Naive thymus-derived CD4-positive, alpha-beta T cell (primary cell): ENCODE measurements at regions not wholly inside any gene's neighbourhood (a gene's known extent, or its start where the extent isn't known, plus 50 kb on each side); places are given as distances from the start of the nearest gene placed in this dataset.

Experiments
- ATAC-seq: fragments of 150-1000 bp; cut with Tn5 transposase; 2 replicates; pipeline ENCODE4 v1.10.0; 2021; ENCODE audit warnings: mild to moderate bottlenecking, moderate library complexity
- CTCF ChIA-PET: fragments of 350-600 bp; sonication (Branson Sonifier 250); formaldehyde crosslinking; loops from one replicate; lab custom pipeline; 2021; ENCODE audit warnings: antibody characterized with exemption; lab: Charles Lee
- POLR2A ChIA-PET: fragments of 350-600 bp; sonication (Branson Sonifier 250); formaldehyde crosslinking; loops from one replicate; lab custom pipeline; 2021; ENCODE audit warnings: antibody characterized with exemption, inconsistent platforms; lab: Charles Lee
- DNase-seq, 9 donors: peaks; one replicate each; pipeline versions ENCODE4 v3.0.0 to v3.0.0-alpha.2; 2020 to 2022; ENCODE audit warnings: mixed read lengths in 1 of 9
- H3K27ac ChIP-seq: one replicate; pipeline ENCODE4 v1.7.0; 2013; ENCODE audit warnings: mild to moderate bottlenecking, low read depth, low read length, moderate library complexity
- H3K27me3 ChIP-seq, 2 donors: one replicate each; pipeline ENCODE4 v1.7.0; 2013; ENCODE audit warnings: low read length in 2 of 2, mild to moderate bottlenecking in 2 of 2, moderate library complexity in 2 of 2; ENCODE audit not compliant: control insufficient read depth in 2 of 2, insufficient read depth in 2 of 2
- H3K36me3 ChIP-seq, 3 experiments: 1 replicate in 2 of 3; 2 replicates in 1 of 3; pipeline ENCODE4 v1.7.0; 2013; ENCODE audit warnings: low read length in 3 of 3, mild to moderate bottlenecking in 3 of 3, moderate library complexity in 1 of 3; ENCODE audit not compliant: insufficient read depth in 3 of 3, control insufficient read depth in 2 of 3
- H3K4me1 ChIP-seq, 2 donors: one replicate each; pipeline ENCODE4 v1.7.0; 2013; ENCODE audit warnings: low read length in 2 of 2, mild to moderate bottlenecking in 2 of 2, moderate library complexity in 1 of 2; ENCODE audit not compliant: control insufficient read depth in 2 of 2, insufficient read depth in 2 of 2
- H3K4me3 ChIP-seq: 2 replicates; pipeline ENCODE4 v1.7.0; 2013; ENCODE audit warnings: mild to moderate bottlenecking, low read length
- H3K9me3 ChIP-seq, 3 experiments: 1 replicate in 2 of 3; 2 replicates in 1 of 3; pipeline ENCODE4 v1.7.0; 2013; ENCODE audit warnings: low read length in 3 of 3; ENCODE audit not compliant: control insufficient read depth in 2 of 3
- H3K27ac Mint-ChIP-seq, 9 donors: one replicate each; pipeline ENCODE4 v1.8.0; 2020 to 2022; ENCODE audit warnings: mixed read lengths in 9 of 9, mild to moderate bottlenecking in 8 of 9, moderate library complexity in 5 of 9, inconsistent platforms in 2 of 9
- H3K27me3 Mint-ChIP-seq, 5 donors: one replicate each; pipeline ENCODE4 v1.8.0; 2021 to 2022; ENCODE audit warnings: mixed read lengths in 5 of 5, mild to moderate bottlenecking in 1 of 5
- H3K36me3 Mint-ChIP-seq, 5 donors: one replicate each; pipeline ENCODE4 v1.8.0; 2020 to 2022; ENCODE audit warnings: mixed read lengths in 5 of 5, mild to moderate bottlenecking in 3 of 5, inconsistent platforms in 1 of 5
- H3K4me1 Mint-ChIP-seq, 7 donors: one replicate each; pipeline ENCODE4 v1.8.0; 2020 to 2022; ENCODE audit warnings: mixed read lengths in 7 of 7, mild to moderate bottlenecking in 3 of 7, inconsistent platforms in 1 of 7
- H3K4me3 Mint-ChIP-seq, 10 donors: one replicate each; pipeline ENCODE4 v1.8.0; 2020 to 2022; ENCODE audit warnings: mild to moderate bottlenecking in 10 of 10, mixed read lengths in 10 of 10, moderate library complexity in 6 of 10, inconsistent platforms in 2 of 10
- H3K9me3 Mint-ChIP-seq, 11 donors: one replicate each; pipeline ENCODE4 v1.8.0; 2020 to 2022; ENCODE audit warnings: mixed read lengths in 11 of 11, mild to moderate bottlenecking in 4 of 11, inconsistent platforms in 1 of 11, moderate library complexity in 1 of 11
- intact Hi-C, 2 donors: fragments of 100-400 bp; cut with micrococcal nuclease; formaldehyde crosslinking; loops; one replicate each; pipeline ENCODE4 v1.15.1; 2023

GRCh38 chr7:112969946-112970345 is 116.7 kb downstream of the GPR85 start:
- Mint-ChIP-seq H3K4me1 (no peaks in the 10 kb centered on the region), H3K4me3 (no peak overlapping the region), H3K27me3 (peaks cover 2 to 37% (median 29%) of the 10 kb centered on the region in 5 donors), H3K9me3 (peaks cover 0 to 5% (median 0%) of the 10 kb centered on the region in 11 donors), H3K36me3 (no peaks in the 10 kb centered on the region), H3K27ac (no peak overlapping the region)
- Histone ChIP-seq H3K4me3 (no peak overlapping the region), H3K36me3 (no peaks in the 10 kb centered on the region), H3K9me3 (no peaks in the 10 kb centered on the region), H3K4me1 (no peaks in the 10 kb centered on the region), H3K27ac (no peak overlapping the region), H3K27me3 (no peaks in the 10 kb centered on the region)
- CTCF ChIA-PET, result no interaction called here
- no peak for DNase-seq
- POLR2A ChIA-PET, result no interaction called here
- intact Hi-C loops, result loop anchor here in 1 of 2 donors (10.0 kb wide), 1 partner anchor 175 kb away; no protein-coding TSS in a partner anchor
- ATAC-seq, result no peak

GRCh38 chr7:112965506-112965905 is 121.1 kb downstream of the GPR85 start:
- Mint-ChIP-seq H3K36me3 (no peaks in the 10 kb centered on the region), H3K27me3 (peaks cover 2 to 46% (median 30%) of the 10 kb centered on the region in 5 donors), H3K4me3 (no peak overlapping the region), H3K9me3 (no peaks in the 10 kb centered on the region), H3K4me1 (no peaks in the 10 kb centered on the region), H3K27ac (no peak overlapping the region)
- ChIA-PET POLR2A (no interaction called here), CTCF (no interaction called here)
- no peaks in the 10 kb centered on the region for H3K36me3 ChIP-seq
- no peak for ATAC-seq
- intact Hi-C loops, result loop anchor here in 1 of 2 donors (10.0 kb wide), 1 partner anchor 179 kb away; no protein-coding TSS in a partner anchor
- H3K27me3 ChIP-seq, result no peaks in the 10 kb centered on the region
- no peak overlapping the region for H3K4me3 ChIP-seq
- H3K4me1 ChIP-seq, result no peaks in the 10 kb centered on the region
- H3K9me3 ChIP-seq, result no peaks in the 10 kb centered on the region
- no peak for DNase-seq
- no peak overlapping the region for H3K27ac ChIP-seq

- Histone ChIP-seq H3K36me3 (no peaks in the 10 kb centered on the region), H3K4me3 (no peak overlapping the region), H3K27me3 (no peaks in the 10 kb centered on the region), H3K4me1 (no peaks in the 10 kb centered on the region), H3K9me3 (no peaks in the 10 kb centered on the region), H3K27ac (no peak overlapping the region)
- H3K9me3 Mint-ChIP-seq, result peaks cover 0 to 2% (median 0%) of the 10 kb centered on the region in 11 donors
- ChIA-PET CTCF (no interaction called here), POLR2A (no interaction called here)
- DNase-seq (no peak), ATAC-seq (no peak)
- H3K36me3 Mint-ChIP-seq, result no peaks in the 10 kb centered on the region
- no peaks in the 10 kb centered on the region for H3K4me1 Mint-ChIP-seq
- H3K27ac Mint-ChIP-seq, result no peak overlapping the region
- intact Hi-C loops, result loop anchor here in 1 of 2 donors (10.0 kb wide), 1 partner anchor 181 kb away; no protein-coding TSS in a partner anchor
- H3K4me3 Mint-ChIP-seq, result no peak overlapping the region
- H3K27me3 Mint-ChIP-seq, result peaks cover 2 to 46% (median 35%) of the 10 kb centered on the region in 5 donors
Measured at GRCh38 chr7:112963634-112964033, 123.0 kb downstream of the GPR85 start.

- H3K9me3 Mint-ChIP-seq, result peaks cover 0 to 2% (median 0%) of the 10 kb centered on the region in 11 donors
- no peaks in the 10 kb centered on the region for H3K36me3 Mint-ChIP-seq
- Histone ChIP-seq H3K27ac (no peak overlapping the region), H3K4me1 (no peaks in the 10 kb centered on the region), H3K9me3 (no peaks in the 10 kb centered on the region), H3K36me3 (no peaks in the 10 kb centered on the region), H3K4me3 (no peak overlapping the region), H3K27me3 (no peaks in the 10 kb centered on the region)
- ChIA-PET CTCF (no interaction called here), POLR2A (no interaction called here)
- ATAC-seq (no peak), DNase-seq (no peak)
- H3K4me1 Mint-ChIP-seq, result no peaks in the 10 kb centered on the region
- H3K4me3 Mint-ChIP-seq, result no peak overlapping the region
- peaks cover 2 to 47% (median 36%) of the 10 kb centered on the region in 5 donors for H3K27me3 Mint-ChIP-seq
- intact Hi-C loops, result loop anchor here in 1 of 2 donors (10.0 kb wide), 1 partner anchor 182 kb away; no protein-coding TSS in a partner anchor
- no peak overlapping the region for H3K27ac Mint-ChIP-seq
Measured at GRCh38 chr7:112962815-112963214, 123.8 kb downstream of the GPR85 start.

GRCh38 chr7:112959276-112959675 is 127.4 kb downstream of the GPR85 start:
- Histone ChIP-seq H3K27ac (no peak overlapping the region), H3K4me3 (no peak overlapping the region), H3K9me3 (no peaks in the 10 kb centered on the region), H3K4me1 (no peaks in the 10 kb centered on the region), H3K27me3 (no peaks in the 10 kb centered on the region), H3K36me3 (no peaks in the 10 kb centered on the region)
- ChIA-PET POLR2A (no interaction called here), CTCF (no interaction called here)
- Mint-ChIP-seq H3K36me3 (no peaks in the 10 kb centered on the region), H3K9me3 (peaks cover 0 to 4% (median 0%) of the 10 kb centered on the region in 11 donors), H3K27ac (no peak overlapping the region), H3K4me3 (no peak overlapping the region), H3K27me3 (peaks cover 2 to 51% (median 46%) of the 10 kb centered on the region in 5 donors), H3K4me1 (no peaks in the 10 kb centered on the region)
- no peak for ATAC-seq
- no peak for DNase-seq
- intact Hi-C loops, result no loop called here

- Mint-ChIP-seq H3K4me3 (no peak overlapping the region), H3K27me3 (peaks cover 2 to 50% (median 45%) of the 10 kb centered on the region in 5 donors), H3K9me3 (peaks cover 0 to 4% (median 0%) of the 10 kb centered on the region in 11 donors), H3K4me1 (no peaks in the 10 kb centered on the region), H3K27ac (no peak overlapping the region), H3K36me3 (no peaks in the 10 kb centered on the region)
- H3K27ac ChIP-seq, result no peak overlapping the region
- POLR2A ChIA-PET, result no interaction called here
- CTCF ChIA-PET, result no interaction called here
- no peak overlapping the region for H3K4me3 ChIP-seq
- H3K4me1 ChIP-seq, result no peaks in the 10 kb centered on the region
- no peaks in the 10 kb centered on the region for H3K27me3 ChIP-seq
- DNase-seq, result no peak
- ATAC-seq, result no peak
- H3K9me3 ChIP-seq, result no peaks in the 10 kb centered on the region
- H3K36me3 ChIP-seq, result no peaks in the 10 kb centered on the region
- intact Hi-C loops, result no loop called here
Measured at GRCh38 chr7:112958775-112959174, 127.9 kb downstream of the GPR85 start.

- no peak overlapping the region for H3K27ac Mint-ChIP-seq
- no peak for DNase-seq
- Histone ChIP-seq H3K27ac (no peak overlapping the region), H3K9me3 (no peaks in the 10 kb centered on the region), H3K27me3 (no peaks in the 10 kb centered on the region), H3K4me1 (no peaks in the 10 kb centered on the region), H3K36me3 (no peaks in the 10 kb centered on the region), H3K4me3 (no peak overlapping the region)
- ATAC-seq, result no peak
- peaks cover 0 to 4% (median 0%) of the 10 kb centered on the region in 11 donors for H3K9me3 Mint-ChIP-seq
- ChIA-PET POLR2A (no interaction called here), CTCF (no interaction called here)
- H3K36me3 Mint-ChIP-seq, result no peaks in the 10 kb centered on the region
- intact Hi-C loops, result no loop called here
- no peak overlapping the region for H3K4me3 Mint-ChIP-seq
- no peaks in the 10 kb centered on the region for H3K4me1 Mint-ChIP-seq
- H3K27me3 Mint-ChIP-seq, result peaks cover 0 to 47% (median 41%) of the 10 kb centered on the region in 5 donors
Measured at GRCh38 chr7:112957901-112958300, 128.7 kb downstream of the GPR85 start.
